ENCODE measurements at regions not wholly inside any gene's neighbourhood (a gene's known extent, or its start where the extent isn't known, plus 50 kb on each side); places are given as distances from the start of the nearest gene placed in this dataset.
A peak's percentile ranks its signal among the peaks of the same experiment; 100 is the strongest.

DNA sequence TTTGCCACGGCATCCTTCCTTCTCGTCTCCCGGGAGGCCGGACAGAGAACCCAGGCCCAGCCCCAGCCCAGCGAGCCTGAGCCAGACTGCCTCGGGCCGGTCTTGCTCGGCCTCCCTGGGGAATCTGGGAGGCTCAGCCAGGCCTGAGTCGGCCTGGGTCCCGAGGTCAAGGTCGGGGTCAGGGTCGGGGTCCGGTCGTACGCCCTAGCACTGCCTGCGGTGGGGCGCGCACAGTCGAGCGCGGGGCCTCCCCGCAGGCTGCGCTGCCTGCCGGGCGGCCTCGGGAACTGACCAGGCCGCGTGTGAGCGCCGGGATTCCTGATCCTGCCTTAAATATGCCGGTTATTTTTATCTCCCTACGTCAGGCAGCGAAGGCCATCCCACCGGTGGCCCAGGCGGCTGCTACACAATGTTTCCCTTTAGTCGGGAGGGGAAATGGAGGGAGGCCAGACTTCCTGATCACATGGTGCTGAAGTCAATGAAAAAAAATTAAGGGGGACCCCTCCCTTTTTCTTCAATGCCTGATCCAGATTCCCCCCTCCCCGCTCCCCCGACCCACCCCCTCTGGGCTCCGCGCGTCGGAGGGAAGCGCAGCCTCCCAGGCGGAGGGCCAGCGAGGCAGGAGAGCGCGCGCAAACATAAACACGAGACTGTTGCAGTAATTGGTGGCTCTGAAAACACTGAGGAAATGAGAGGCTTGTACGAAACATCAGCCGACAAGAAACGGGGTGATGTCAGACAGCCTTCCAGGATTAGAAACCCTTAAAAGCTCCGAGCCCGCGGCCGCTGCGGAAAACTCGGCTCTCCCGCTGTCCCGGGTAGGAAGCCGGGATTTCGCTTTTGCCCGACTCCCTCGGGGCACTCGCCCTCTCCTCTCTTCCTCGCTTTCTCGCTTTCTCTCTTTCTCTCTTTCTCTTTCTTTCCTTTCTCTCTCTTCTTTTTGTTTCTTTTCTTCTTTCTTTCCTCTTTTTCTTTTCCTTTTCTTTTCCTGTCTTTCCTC, 148.2 kb upstream of the KLF4 start:
- intact Hi-C loops (cut with DNase I), result no loop called here
- ATAC-seq (peak; percentile 94), DNase-seq (ENCODE audit: low spot score) (peak; percentile 94)

DNA sequence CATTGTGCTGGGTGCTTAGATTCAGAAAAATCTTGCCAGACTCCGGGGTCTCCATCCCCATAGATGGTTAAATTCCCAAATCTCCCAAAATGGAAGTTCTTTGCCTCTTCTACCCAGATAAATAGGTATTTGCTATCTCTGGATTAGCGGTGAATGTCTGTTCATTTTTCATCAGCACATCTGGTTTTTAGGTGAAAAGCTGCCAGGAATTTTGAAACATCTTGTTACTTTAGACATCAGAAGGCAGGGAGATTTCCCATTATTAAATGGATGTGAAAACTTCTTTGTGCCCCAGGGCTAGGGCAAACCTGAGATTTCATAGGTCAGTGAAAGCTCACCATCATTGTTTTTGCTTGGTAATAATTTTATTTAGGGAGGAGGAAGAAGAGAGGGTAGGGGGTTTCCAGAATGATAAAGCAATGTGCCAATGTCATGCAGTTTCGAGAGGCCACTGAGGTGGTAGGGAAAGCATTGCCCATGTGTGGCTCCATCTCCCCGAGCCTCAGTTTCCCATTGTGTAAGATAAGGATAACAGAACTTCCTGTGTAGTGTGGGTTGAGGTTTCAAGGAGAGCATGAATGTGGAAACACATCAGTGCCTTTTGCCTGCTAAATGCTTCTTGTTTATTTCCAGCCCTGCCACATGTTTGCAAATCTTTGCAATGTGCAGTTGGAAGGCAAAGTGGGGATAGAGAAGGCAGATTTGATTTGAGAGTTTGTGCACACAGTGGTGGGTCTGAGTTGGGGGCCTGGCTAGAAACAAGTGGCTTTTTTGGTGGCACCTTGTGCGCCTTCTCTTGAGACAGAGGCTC, 147.2 kb upstream of the KLF4 start:
- intact Hi-C loops (cut with DNase I), result no loop called here
- no peak for DNase-seq (ENCODE audit: low spot score)
- peak; percentile 2 for ATAC-seq

DNA sequence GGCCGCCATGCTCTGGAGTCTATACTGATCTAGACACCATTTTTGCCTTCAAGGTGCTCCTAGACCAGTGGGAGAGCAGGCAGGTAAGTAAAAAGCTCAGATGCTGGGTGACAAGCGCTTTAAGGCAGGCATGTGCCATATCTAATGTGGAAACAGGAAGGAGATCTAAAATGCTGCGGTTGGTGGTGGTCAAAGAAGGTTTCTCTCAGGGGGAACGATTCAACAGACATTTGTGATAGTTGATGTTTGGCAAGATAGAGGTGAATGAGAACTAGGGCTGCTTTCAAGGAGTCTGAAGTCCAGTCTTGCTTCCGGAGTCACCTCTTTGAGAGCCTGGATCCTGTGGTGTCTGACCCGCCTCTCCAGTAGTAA, 146.2 kb upstream of the KLF4 start:
- no peak for DNase-seq (ENCODE audit: low spot score)
- intact Hi-C loops (cut with DNase I), result no loop called here
- ATAC-seq, result no peak

DNA sequence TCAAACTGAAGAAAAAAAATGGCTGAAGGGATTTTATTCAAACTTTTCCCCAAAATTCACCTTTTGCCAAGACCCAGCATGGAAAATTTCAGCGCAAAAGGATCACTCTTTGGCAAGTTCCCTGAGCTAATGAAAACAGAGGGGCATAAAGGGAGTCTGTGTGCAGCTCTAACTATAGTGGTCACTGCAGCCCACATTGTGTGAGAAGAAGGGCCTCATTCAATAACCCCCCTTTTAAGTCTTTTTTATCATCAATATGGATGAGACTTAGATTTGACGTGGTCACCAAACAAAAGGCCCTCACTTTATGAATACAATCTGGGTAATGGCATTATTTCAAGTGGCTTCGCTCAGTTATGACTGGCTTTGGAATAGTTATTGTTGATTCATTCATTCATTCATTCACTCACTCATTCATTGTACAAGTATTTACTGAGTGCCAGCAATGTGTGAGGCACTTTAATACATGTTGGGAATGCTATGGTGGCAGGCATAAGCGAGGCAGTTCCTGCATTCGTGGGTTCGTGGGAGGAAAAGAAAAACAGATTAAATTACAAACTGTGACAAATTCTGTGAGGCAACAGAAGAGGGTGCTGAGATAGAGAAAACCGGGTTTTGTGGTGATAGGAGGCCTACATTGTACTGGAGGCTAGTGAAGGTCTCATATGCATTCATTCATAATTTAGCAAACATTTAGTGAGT, 145.7 kb upstream of the KLF4 start:
- ATAC-seq (no peak), DNase-seq (ENCODE audit: low spot score) (no peak)
- intact Hi-C loops (cut with DNase I), result no loop called here

- ATAC-seq (no peak), DNase-seq (ENCODE audit: low spot score) (no peak)
- intact Hi-C loops (cut with DNase I), result no loop called here
Measured at GRCh38 chr9:107633406-107633805, 143.8 kb upstream of the KLF4 start.

DNA sequence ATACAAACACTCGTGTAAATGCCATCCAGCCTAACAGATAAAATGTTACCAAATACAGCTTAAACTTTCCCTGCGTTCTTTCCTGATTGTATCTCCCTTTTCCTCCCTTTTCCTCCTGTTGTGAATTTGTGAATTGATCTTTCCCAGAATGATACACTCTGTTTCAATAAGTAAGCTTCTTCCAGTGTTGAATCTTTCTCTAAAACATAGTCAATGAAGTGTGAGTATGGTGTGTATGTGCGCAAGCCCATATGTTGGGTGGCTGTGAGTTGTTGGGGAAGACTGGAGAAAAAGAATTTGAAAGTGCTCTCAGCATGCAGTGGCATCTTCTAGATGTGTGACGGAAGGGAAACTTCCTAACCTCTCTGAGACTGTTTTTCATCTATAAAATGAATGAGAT, 143.1 kb upstream of the KLF4 start:
- intact Hi-C loops (cut with DNase I), result no loop called here
- no peak for DNase-seq (ENCODE audit: low spot score)
- no peak for ATAC-seq

GRCh38 chr9:107632216-107632615, 142.6 kb upstream of the KLF4 start:
- intact Hi-C loops (cut with DNase I), result no loop called here
- DNase-seq (ENCODE audit: low spot score) (no peak), ATAC-seq (no peak)

DNA sequence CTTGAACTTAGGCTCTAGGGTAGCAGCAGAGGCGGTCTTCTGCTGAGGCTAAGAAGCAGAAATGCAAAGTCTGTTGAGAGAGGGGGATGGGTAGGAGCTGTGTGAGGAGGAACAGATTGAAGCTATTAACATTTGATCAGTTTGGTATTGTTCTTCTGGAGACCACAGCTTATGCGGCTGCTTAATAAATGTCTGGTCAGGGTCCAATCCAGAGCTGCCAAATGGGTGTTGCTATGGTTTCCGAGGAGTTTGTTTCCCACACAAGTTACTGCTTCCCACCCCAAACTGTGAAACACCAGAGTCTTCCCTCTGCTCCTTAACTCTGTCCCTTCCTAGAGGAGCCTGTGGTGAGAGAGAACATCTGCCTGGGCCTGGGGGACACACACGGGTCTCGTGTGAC, 142.2 kb upstream of the KLF4 start:
- intact Hi-C loops (cut with DNase I), result no loop called here
- DNase-seq (ENCODE audit: low spot score) (no peak), ATAC-seq (peak; percentile 61)

GRCh38 chr9:107630156-107630555, 140.6 kb upstream of the KLF4 start:
- DNase-seq (ENCODE audit: low spot score) (no peak), ATAC-seq (no peak)
- intact Hi-C loops (cut with DNase I), result no loop called here

GRCh38 chr9:107628444-107628843, 138.9 kb upstream of the KLF4 start:
- no peak for DNase-seq (ENCODE audit: low spot score)
- no peak for ATAC-seq
- intact Hi-C loops (cut with DNase I), result no loop called here

- intact Hi-C loops (cut with DNase I), result no loop called here
- DNase-seq (ENCODE audit: low spot score) (no peak), ATAC-seq (no peak)
Measured at GRCh38 chr9:107627781-107628180, 138.2 kb upstream of the KLF4 start.

DNA sequence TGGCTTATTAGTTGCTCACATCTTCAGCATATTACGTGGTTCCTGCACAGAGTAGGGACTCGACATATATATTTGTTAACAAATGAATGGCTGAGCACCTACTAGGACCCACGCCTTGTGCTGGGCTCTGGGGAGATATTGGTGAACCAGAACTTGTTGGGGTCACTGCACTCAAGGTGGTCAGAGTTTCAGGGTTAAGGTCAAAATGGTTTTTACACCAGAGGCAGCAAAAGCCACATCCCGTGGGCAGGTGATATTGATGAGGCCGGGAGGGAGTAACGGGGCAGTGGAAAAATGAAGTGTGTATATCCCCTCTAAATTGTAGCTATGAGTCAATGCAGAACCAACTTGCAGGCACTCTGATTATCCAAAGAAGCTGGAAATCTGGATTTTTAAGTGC, 136.5 kb upstream of the KLF4 start:
- ATAC-seq (no peak), DNase-seq (ENCODE audit: low spot score) (no peak)
- intact Hi-C loops (cut with DNase I), result no loop called here

DNA sequence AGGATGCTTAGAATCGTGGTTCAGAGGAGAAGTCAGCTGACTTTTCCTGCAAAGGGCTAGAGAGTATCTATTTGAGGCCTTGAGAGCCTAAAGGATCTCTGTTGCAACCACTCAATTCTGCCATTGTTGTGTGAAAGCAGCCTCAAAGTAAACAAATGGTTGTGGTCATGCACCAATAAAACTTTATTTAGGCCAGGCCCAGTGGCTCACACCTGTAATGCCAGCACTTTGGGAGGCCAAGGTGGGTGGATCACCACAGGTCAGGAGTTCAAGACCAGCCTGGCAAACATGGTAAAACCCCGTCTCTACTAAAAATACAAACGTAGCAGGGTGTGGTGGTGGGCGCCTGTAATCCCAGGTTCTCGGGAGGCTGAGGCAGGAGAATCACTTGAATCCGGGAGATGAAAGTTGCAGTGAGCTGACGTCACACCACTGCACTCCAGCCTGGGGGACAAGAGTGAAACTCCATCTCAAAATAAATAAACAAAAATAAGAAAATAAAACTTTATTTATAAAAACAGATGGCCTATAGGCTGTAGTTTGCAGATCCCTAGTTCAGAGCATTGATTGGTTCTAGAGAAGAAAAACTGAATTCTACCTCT, 135.9 kb upstream of the KLF4 start:
- ATAC-seq, result no peak
- DNase-seq (ENCODE audit: low spot score), result no peak
- intact Hi-C loops (cut with DNase I), result no loop called here

GRCh38 chr9:107624234-107624948, 134.8 kb upstream of the KLF4 start:
- ATAC-seq (peak; percentile 71), DNase-seq (ENCODE audit: low spot score) (peak; percentile 66)
- intact Hi-C loops (cut with DNase I), result no loop called here

GRCh38 chr9:107621436-107621835, 131.9 kb upstream of the KLF4 start:
- ATAC-seq, result no peak
- no peak for DNase-seq (ENCODE audit: low spot score)
- intact Hi-C loops (cut with DNase I), result no loop called here

DNA sequence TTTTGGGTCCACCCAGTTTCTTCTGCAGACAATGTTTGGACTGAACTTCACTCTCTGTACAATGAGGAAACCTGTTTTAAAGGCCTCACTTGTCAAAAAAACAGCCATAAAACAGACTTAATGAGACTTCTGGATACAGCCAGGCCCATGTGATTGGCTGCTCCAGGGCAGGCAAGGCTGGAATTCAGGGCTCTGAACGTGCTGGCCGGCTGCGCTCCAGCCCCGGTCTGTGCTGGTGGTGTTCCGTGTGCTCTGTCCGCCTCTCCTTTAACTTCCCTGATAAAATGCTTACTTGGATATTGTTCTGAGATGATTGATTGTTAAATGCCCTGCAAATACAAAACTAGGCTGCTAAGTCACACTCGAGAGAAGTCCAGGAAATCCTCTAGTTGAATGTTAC, 131.2 kb upstream of the KLF4 start:
- ATAC-seq, result peak; percentile 63
- intact Hi-C loops (cut with DNase I), result no loop called here
- DNase-seq (ENCODE audit: low spot score), result no peak

DNA sequence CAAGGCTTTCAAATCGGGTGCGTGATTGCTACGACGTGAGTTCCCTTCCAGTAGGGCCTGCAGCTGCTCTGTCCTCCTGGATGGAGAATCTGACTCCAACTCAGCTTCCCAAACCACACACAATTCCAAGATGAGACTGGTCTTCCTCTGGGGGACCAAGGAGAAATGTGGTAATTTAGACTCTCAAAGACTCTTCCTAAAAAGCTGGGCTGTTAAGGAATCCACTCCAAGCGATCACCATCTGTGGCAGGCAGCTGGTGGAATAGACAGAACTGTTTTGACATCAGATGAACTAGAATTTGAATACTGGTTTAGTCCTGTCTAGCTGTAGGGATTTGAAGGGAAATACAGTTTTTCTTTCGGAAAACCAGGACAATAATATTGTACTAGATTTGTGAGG, 130.7 kb upstream of the KLF4 start:
- ATAC-seq (no peak), DNase-seq (ENCODE audit: low spot score) (no peak)
- intact Hi-C loops (cut with DNase I), result no loop called here

- ATAC-seq (peak; percentile 4), DNase-seq (ENCODE audit: low spot score) (no peak)
- intact Hi-C loops (cut with DNase I), result no loop called here
Measured at GRCh38 chr9:107615321-107615720, 125.8 kb upstream of the KLF4 start.

DNA sequence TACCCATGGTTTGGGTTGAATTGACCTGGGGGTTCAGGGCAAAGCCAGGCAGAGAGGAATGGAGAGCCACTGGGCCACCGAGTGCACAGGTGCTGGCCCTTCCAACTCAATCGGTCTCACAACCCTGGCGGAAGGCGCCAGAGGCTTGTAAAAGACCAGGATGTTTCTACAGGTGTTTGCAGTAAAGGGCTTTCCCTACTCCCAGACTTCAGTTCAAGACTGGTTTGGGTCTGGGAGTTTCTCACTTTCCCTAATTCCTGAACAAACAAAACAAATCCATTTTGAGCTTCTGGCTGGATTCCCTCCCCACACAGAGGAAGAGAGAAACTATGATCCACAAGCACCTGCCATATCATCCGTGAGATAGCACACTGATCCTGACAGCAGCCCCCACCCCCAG, 125.2 kb upstream of the KLF4 start:
- DNase-seq (ENCODE audit: low spot score) (no peak), ATAC-seq (no peak)
- intact Hi-C loops (cut with DNase I), result no loop called here
